Activated B cell treated with CpG ODN at 0.5 μM for 24 hours (primary cell): ENCODE measurements at regions not wholly inside any gene's neighbourhood (a gene's known extent, or its start where the extent isn't known, plus 50 kb on each side); places are given as distances from the start of the nearest gene placed in this dataset.

ENCODE experiments used
- ATAC-seq: fragments of 200-7000 bp; cut with Tn5 transposase; one replicate; pipeline ENCODE4 v1.10.0; 2021; ENCODE audit warnings: low read depth, mild to moderate bottlenecking, moderate library complexity
- CTCF ChIA-PET: fragments of 350-600 bp; sonication (Branson Sonifier 250); formaldehyde crosslinking; loops from one replicate; lab custom pipeline; 2021; ENCODE audit warnings: antibody characterized with exemption; lab: Charles Lee
- POLR2A ChIA-PET: fragments of 350-600 bp; sonication (Branson Sonifier 250); formaldehyde crosslinking; loops from one replicate; lab custom pipeline; 2021; ENCODE audit warnings: antibody characterized with exemption; lab: Charles Lee
- DNase-seq: peaks from one replicate; pipeline ENCODE4 v3.0.0; 2022
- H3K27ac Mint-ChIP-seq: one replicate; pipeline ENCODE4 v1.8.0; 2020; ENCODE audit warnings: mixed read lengths
- H3K27me3 Mint-ChIP-seq: one replicate; pipeline ENCODE4 v1.8.0; 2021; ENCODE audit warnings: mixed read lengths
- H3K36me3 Mint-ChIP-seq: one replicate; pipeline ENCODE4 v1.8.0; 2021; ENCODE audit warnings: low read depth, mixed read lengths
- H3K4me1 Mint-ChIP-seq: one replicate; pipeline ENCODE4 v1.8.0; 2021; ENCODE audit warnings: mixed read lengths
- H3K4me3 Mint-ChIP-seq: one replicate; pipeline ENCODE4 v1.8.0; 2020; ENCODE audit warnings: mild to moderate bottlenecking, mixed read lengths
- H3K9me3 Mint-ChIP-seq: one replicate; pipeline ENCODE4 v1.8.0; 2020; ENCODE audit warnings: mixed read lengths
- CTCF ChIP-seq: fragments of 200-600 bp; IDR thresholded peaks from one replicate; pipeline ENCODE4 v1.8.0; 2022; ENCODE audit warnings: antibody characterized with exemption, mild to moderate bottlenecking
- intact Hi-C: fragments of 100-400 bp; cut with micrococcal nuclease; formaldehyde crosslinking; loops from one replicate; pipeline ENCODE4 v1.15.1; 2024

GRCh38 chr6:9708600-9708999 lies 706.3 kb downstream of the TFAP2A start:
- Mint-ChIP-seq H3K27ac (no peak overlapping the region), H3K27me3 (no peaks in the 10 kb centered on the region), H3K36me3 (no peaks in the 10 kb centered on the region), H3K9me3 (no peaks in the 10 kb centered on the region), H3K4me1 (no peaks in the 10 kb centered on the region), H3K4me3 (no peak overlapping the region)
- ATAC-seq (no peak), DNase-seq (no peak)
- intact Hi-C loops: no loop called here
- CTCF ChIA-PET: no interaction called here
- POLR2A ChIA-PET: no interaction called here
- no peak for TF ChIP-seq CTCF

- ChIA-PET CTCF (no interaction called here), POLR2A (no interaction called here)
- intact Hi-C loops: no loop called here
- ATAC-seq (no peak), DNase-seq (no peak)
- H3K9me3 Mint-ChIP-seq: no peaks in the 10 kb centered on the region
- no peak overlapping the region for H3K4me3 Mint-ChIP-seq
- no peak for TF ChIP-seq CTCF
- no peaks in the 10 kb centered on the region for H3K36me3 Mint-ChIP-seq
- no peaks in the 10 kb centered on the region for H3K4me1 Mint-ChIP-seq
- H3K27me3 Mint-ChIP-seq: no peaks in the 10 kb centered on the region
- no peak overlapping the region for H3K27ac Mint-ChIP-seq
Observed at GRCh38 chr6:9704989-9705388, 709.9 kb downstream of the TFAP2A start.

- TF ChIP-seq CTCF: no peak
- ChIA-PET POLR2A (no interaction called here), CTCF (no interaction called here)
- Mint-ChIP-seq H3K4me3 (no peak overlapping the region), H3K4me1 (no peaks in the 10 kb centered on the region), H3K36me3 (no peaks in the 10 kb centered on the region), H3K27ac (no peak overlapping the region), H3K9me3 (no peaks in the 10 kb centered on the region), H3K27me3 (no peaks in the 10 kb centered on the region)
- DNase-seq (no peak), ATAC-seq (no peak)
- intact Hi-C loops: no loop called here
Observed at GRCh38 chr6:9702914-9703313, 712.0 kb downstream of the TFAP2A start.

- Mint-ChIP-seq H3K4me1 (no peaks in the 10 kb centered on the region), H3K27ac (no peak overlapping the region), H3K4me3 (no peak overlapping the region), H3K27me3 (no peaks in the 10 kb centered on the region), H3K9me3 (peaks cover 3% of the 10 kb centered on the region), H3K36me3 (no peaks in the 10 kb centered on the region)
- ChIA-PET POLR2A (no interaction called here), CTCF (no interaction called here)
- DNase-seq (no peak), ATAC-seq (no peak)
- no peak for TF ChIP-seq CTCF
- intact Hi-C loops: no loop called here
Observed at GRCh38 chr6:9699888-9700287, 715.0 kb downstream of the TFAP2A start.

- DNase-seq: no peak
- H3K9me3 Mint-ChIP-seq: peaks cover 4% of the 10 kb centered on the region
- H3K4me3 Mint-ChIP-seq: no peak overlapping the region
- no peaks in the 10 kb centered on the region for H3K4me1 Mint-ChIP-seq
- intact Hi-C loops: no loop called here
- CTCF ChIA-PET: no interaction called here
- ATAC-seq: no peak
- no peak for TF ChIP-seq CTCF
- no peak overlapping the region for H3K27ac Mint-ChIP-seq
- POLR2A ChIA-PET: no interaction called here
- no peaks in the 10 kb centered on the region for H3K27me3 Mint-ChIP-seq
- H3K36me3 Mint-ChIP-seq: no peaks in the 10 kb centered on the region
Observed at GRCh38 chr6:9697263-9697931, 717.5 kb downstream of the TFAP2A start.
